OCI-LY7 (cell line): ENCODE measurements at regions not wholly inside any gene's neighbourhood (a gene's known extent, or its start where the extent isn't known, plus 50 kb on each side); places are given as distances from the start of the nearest gene placed in this dataset.

Experiments
- CTCF ChIP-seq: fragments of 200-600 bp; sonication (generic); conservative IDR thresholded peaks from 2 replicates; pipeline ENCODE4 v1.5.1; 2014; ENCODE audit warnings: mild to moderate bottlenecking, antibody characterized with exemption, low read length, moderate library complexity, mixed read lengths
- EZH2phosphoT487 ChIP-seq: fragments of 200-600 bp; sonication (generic); IDR thresholded peaks from 2 replicates; pipeline ENCODE4 v1.6.1; 2018; ENCODE audit warnings: low read depth, borderline replicate concordance, mild to moderate bottlenecking, mixed run types, antibody characterized with exemption, low read length, moderate library complexity, mixed read lengths

GRCh38 chr20:6940876-6941275, 173.4 kb downstream of the BMP2 start:
- TF ChIP-seq CTCF (no peak), EZH2phosphoT487 (no peak)
